Fibroblast of pulmonary artery (primary cell): ENCODE measurements at regions not wholly inside any gene's neighbourhood (a gene's known extent, or its start where the extent isn't known, plus 50 kb on each side); places are given as distances from the start of the nearest gene placed in this dataset.

ENCODE experiments used
- DNase-seq: peaks from one replicate; pipeline ENCODE4 v3.0.0-alpha.2; 2010; ENCODE audit warnings: low read depth
- H3K4me3 ChIP-seq: replicated peaks from 2 replicates; pipeline ENCODE4 v1.5.1; 2011; ENCODE audit warnings: low read depth, mild to moderate bottlenecking, control low read depth, low read length, moderate library complexity
- CTCF ChIP-seq: IDR thresholded peaks from 2 replicates; pipeline ENCODE4 v1.5.1; 2011; ENCODE audit warnings: mild to moderate bottlenecking, control low read depth, low read length, inconsistent platforms; ENCODE audit errors: missing control alignments

- DNase-seq, result no peak
- TF ChIP-seq CTCF, result no peak
- H3K4me3 ChIP-seq, result no peak overlapping the region
Measured at GRCh38 chr4:24121395-24122175, 231.7 kb upstream of the PPARGC1A start.

GRCh38 chr4:24117975-24118374 lies 228.1 kb upstream of the PPARGC1A start:
- no peak overlapping the region for H3K4me3 ChIP-seq
- no peak for DNase-seq
- no peak for TF ChIP-seq CTCF

GRCh38 chr4:24116107-24116506 lies 226.3 kb upstream of the PPARGC1A start:
- TF ChIP-seq CTCF, result no peak
- DNase-seq, result no peak
- H3K4me3 ChIP-seq, result no peak overlapping the region

GRCh38 chr4:24114919-24115500 lies 225.2 kb upstream of the PPARGC1A start:
- TF ChIP-seq CTCF, result no peak
- H3K4me3 ChIP-seq, result no peak overlapping the region
- DNase-seq, result no peak

GRCh38 chr4:24114444-24114843 lies 224.6 kb upstream of the PPARGC1A start:
- no peak overlapping the region for H3K4me3 ChIP-seq
- no peak for TF ChIP-seq CTCF
- no peak for DNase-seq

- no peak overlapping the region for H3K4me3 ChIP-seq
- TF ChIP-seq CTCF, result no peak
- no peak for DNase-seq
Measured at GRCh38 chr4:24112466-24112865, 222.6 kb upstream of the PPARGC1A start.

- DNase-seq, result no peak
- no peak for TF ChIP-seq CTCF
- no peak overlapping the region for H3K4me3 ChIP-seq
Measured at GRCh38 chr4:24108567-24108966, 218.7 kb upstream of the PPARGC1A start.
